ENCODE measurements at regions not wholly inside any gene's neighbourhood (a gene's known extent, or its start where the extent isn't known, plus 50 kb on each side); places are given as distances from the start of the nearest gene placed in this dataset.
A peak's percentile ranks its signal among the peaks of the same experiment; 100 is the strongest.
"Not testable (repeated sequence)": the region's sequence is repeated elsewhere in the genome, so short reads cannot be mapped to it uniquely, and the experiment has no call there.

DNA sequence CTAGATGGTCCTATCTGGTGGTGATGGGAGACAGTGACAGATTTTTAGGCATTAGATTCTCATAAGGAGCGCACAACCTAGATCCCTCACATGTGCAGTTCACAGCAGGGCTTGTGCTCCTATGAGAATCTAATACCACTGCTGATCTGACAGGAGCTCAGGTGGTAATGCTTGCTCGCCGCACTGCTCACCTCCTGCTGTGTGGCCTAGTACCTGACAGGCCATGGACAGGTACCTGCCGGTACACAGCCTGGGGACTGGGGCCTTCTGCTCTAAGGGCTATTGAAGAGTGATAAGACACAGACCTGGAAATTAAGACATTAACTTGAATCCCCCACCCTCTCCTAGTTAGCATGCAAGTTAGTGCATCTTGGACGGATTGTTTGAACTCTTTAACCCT, 64.4 kb downstream of the KLRB1 start:
- not testable (repeated sequence) for DNase-seq (ENCODE audit: low read depth)

DNA sequence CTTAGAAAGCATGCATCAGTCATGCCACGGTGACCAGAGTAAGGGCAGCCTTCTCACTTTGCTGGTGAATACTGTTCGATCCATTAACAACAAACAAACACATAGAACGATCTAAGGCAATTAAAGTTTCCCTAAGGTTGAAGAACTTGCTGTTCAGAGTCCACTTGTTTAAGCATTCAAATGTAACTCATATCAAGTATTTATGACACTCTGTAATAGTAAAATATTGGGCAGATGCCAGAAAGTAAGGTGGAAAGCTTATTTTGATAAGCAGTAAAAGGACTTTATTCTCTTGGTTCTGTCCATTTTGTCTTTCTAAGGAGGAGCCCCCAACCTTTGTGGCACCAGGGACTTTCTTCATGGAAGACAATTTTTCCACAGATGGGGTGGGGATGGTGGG, 64.9 kb downstream of the KLRB1 start:
- DNase-seq (ENCODE audit: low read depth): not testable (repeated sequence)

DNA sequence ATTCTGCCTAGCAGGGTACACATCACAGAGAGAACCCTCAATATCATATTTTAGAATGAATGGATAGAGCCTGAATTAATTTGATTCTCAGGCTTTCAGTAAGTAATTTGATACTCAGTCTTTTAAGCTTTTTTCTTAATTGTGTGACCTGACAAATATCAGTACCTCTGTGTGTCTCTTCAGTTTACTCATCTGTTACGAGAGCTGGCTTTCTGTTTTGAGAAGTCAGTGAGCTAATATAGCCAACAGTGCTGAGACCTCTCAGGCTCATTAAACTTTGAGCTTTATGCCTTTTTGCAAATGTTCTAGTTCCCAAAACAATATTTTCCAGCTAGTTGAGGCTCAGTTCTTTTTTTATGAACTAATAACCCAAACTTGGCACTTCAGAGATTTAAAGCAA, 91.8 kb downstream of the KLRB1 start:
- DNase-seq (ENCODE audit: low read depth): not testable (repeated sequence)

DNA sequence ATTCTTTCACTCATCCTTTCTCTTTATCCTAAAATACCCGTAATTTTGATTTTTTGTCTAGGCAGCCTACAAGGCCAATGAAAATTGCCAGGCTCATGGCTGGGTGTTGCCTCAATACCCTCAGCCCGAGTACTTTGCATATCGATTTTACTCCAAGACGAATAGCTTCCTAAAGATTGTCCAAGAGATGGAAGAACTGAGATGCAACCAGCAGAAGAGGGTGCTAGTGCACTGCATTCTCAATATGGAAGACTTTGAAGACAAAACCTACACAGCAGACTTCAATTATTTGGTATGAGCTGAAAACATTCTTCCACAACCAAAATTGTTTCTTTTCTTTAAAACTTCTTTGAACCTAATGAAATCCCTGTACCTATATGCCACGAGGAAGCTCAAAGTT, 95.0 kb downstream of the KLRB1 start:
- not testable (repeated sequence) for DNase-seq (ENCODE audit: low read depth)

DNA sequence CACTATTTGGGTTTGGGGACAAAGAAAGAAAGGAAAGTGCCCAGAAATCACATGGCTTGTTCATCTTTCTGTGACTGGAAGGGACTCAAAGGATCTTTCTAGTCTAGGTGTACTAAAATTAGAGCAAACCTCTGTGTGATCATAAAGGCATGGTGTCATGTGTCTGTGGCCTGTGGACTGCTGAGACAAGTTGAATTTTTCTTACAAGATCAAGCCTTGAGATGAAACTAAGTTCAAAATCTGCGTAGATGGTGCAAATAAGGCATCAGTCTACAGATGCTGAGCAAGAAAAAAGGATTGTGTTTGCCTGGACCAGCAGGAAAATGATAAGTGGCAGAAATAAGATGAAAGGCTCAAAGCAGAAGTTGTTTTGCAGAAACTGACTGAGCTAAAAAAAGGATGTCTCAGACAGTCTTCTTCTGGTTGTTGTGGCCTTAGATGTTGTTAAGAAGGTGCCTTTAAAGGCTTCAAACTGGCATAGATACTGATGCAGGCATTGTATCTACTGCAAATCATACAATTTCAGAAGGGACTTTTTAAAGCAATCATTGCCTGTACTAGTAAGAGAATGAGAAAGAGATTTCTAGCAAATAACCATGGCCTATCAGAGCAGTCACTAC, 97.2 kb downstream of the KLRB1 start:
- DNase-seq (ENCODE audit: low read depth): not testable (repeated sequence)

DNA sequence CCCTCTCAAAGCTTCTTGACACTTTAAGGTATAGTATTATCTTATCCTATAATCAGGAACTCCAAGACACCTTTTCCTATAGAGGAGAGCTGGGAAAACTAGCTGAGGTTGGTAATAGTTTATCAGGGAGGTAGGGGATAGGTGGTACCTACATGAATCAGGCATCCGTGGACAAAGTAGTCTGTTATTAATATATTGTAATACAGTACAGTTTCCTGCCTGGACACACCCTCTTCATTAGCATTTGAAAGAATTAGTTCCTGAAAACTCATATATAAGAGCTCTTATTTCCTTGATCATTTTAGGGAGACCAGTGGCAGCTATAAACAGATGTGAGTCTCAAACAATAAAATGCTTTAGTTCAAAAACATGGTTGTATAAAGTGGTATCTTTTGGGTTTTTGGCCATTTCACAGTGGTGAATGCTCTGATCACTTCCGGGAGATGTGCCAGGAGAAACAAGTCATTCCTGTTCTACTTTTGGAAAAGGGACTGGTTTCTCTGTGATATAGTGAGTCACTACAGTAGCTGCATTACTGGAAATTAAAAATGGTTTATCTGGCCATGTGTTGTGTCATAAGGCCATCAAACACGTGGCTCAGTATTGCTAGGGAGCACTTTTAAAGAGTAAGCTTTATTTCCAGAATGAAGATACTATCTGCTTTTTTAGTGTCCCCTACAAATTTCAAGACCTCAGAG, 98.1 kb downstream of the KLRB1 start:
- peak; percentile 60 for DNase-seq (ENCODE audit: low read depth)

DNA sequence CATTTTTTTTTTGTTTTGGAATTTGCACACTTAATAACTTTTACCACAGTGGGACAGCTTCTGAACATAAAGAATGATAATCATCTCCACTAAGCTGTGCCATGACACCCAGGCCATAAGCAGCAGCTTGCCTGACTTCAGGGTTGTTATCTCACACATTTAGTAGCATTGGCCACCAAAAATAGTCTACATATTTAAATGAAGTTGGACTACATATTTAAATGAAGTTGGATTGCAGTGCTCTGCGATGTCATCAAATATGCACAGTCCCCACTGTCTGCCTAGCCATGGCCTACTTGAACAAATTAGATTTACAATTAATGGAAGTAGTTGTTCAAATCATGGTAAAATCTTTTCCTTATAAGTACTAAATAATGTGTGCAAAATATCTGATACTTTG, 101.0 kb downstream of the KLRB1 start:
- DNase-seq (ENCODE audit: low read depth): no peak

DNA sequence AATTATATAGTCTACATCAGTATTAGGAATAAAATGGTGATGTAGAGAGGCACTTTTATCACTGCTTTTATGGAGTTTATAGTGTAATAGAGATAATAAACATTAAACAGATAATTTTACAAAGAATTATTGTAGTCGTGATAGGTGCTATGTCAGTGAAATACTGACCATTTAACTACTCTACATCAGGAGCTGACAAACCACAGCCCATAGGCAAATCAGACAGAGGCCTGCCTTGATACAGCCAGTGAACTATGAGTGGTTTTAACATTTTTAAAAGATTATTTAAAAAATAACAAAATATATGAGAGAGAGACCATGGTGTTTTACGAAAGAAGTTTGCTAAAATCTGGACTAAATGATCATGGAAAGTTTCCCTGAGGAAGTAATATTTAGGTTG, 104.3 kb downstream of the KLRB1 start:
- not testable (repeated sequence) for DNase-seq (ENCODE audit: low read depth)

DNA sequence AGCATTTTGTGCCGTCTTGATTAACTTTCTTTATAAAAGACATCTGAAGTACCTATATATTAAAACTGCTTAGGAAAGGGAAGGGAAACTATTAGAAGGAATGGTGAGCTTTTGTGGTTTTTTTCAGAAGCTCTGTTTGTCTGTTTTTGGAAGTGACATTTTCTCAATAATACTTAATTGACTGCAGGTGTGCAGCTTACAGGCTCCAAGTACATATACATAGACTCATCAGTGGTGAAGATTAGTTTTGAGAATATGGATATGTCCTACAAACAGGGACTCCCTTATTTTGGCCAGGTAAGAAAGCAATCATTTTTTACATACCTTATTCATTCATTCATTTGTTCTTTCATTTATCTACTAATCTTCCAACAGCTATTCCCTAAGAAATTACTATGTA, 104.9 kb downstream of the KLRB1 start:
- DNase-seq (ENCODE audit: low read depth): not testable (repeated sequence)

DNA sequence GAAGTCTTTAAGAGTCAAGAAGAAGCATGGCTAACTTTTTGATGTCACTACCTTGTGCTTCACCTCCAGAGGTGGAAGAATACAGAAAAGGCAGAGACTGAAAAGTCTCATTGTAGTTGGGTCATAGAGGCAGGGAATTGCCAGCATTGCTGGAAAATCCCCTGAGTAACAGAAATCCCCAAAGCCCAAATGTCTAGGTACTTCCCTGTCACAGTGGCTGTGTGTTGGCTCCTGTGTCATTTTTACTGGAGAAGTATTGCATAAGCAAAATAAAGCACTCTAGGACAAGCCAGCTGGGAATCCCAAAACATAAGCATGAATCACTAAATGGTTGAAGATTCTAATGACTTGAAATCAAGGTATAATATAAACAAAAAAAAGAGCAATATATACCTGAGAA, 114.4 kb downstream of the KLRB1 start:
- DNase-seq (ENCODE audit: low read depth): not testable (repeated sequence)

DNA sequence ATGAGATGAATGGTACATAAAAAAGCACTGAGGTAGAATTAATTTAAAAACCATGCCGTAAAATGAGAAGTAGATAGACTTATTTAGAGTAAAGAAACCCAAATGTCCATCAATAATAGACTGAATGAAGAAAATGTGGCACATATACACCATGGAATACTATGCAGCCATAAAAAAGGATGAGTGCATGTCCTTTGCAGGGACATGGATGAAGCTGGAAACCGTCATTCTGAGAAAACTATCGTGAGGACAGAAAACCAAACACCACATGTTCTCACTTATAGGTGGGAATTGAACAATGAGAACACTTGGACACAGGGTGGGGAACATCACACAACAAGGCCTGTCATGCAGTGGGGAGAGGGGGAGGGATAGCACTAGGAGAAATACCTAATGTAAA, 126.4 kb downstream of the KLRB1 start:
- DNase-seq (ENCODE audit: low read depth): not testable (repeated sequence)

DNA sequence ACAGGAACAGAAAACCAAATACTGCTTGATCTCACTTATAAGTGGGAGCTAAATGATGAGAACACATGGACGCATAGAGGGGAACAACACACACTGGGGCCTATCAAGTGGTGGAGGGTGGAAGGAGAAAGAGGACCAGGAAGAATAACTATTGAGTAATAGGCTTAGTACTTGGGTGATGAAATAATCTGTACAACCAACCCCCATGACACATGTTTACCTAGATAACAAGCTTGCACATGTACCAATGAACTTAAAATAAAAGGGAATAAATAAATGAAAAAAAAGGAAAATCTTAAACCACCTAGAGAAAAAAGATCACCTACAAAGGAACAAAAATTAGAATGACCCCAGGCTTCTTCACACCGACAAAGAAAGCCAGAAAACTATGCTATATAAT, 133.5 kb downstream of the KLRB1 start:
- DNase-seq (ENCODE audit: low read depth): not testable (repeated sequence)

DNA sequence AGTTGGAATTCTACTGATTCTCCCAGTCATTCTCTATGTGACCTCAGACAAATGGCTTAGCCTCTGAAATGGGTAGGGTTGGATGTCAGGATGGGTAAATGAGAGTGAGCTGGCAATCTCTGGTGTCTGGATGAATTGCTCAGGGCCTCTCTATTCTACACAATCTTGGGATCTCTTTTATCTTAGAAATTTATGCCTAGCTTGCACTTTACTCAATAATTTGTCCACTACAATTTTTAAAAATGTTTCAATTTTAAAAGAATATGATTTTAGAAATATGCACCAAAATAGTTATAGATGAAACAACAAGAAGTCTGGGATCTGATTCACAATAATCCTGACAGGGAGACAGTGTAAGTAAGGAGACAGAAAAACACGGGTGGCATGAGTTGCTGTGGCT, 134.1 kb downstream of the KLRB1 start:
- not testable (repeated sequence) for DNase-seq (ENCODE audit: low read depth)

DNA sequence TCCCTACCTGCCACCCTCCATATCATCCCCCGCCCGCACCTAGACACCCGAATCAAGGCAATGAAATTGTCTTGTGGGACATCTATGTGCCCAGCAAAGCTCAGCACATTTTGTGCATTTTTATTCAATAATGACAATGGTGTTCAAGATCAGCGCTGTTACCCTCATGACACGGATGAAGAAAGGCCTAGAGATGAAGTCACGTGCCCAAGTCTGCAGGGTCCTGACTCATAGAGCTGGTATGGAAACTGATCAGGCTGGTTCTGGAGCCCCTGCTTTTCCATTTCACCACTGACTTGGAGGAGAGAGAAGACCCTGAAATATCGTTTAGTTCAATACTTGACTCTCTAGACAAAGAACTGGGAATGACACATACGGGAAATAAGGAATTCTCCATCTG, 136.2 kb downstream of the KLRB1 start:
- not testable (repeated sequence) for DNase-seq (ENCODE audit: low read depth)

DNA sequence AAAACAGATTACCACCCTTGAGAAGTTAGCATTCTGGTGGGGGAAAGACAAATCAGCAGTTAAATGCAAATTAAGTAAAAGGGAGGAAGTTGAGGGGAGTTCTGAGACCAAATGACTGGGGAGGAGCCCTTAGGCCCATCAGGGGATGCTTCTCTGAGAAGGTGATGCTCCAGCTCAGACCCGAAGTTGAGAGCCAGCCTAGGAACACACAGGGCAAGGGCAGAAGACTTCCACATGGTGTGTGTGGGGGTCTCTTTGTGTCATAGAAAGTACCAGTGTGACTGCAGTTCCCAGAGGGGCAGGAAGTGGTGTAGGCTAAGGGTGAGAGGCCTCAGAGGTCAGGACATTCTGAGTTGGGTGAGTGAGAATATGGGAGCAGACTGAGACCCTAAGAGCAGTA, 137.3 kb downstream of the KLRB1 start:
- DNase-seq (ENCODE audit: low read depth): not testable (repeated sequence)

DNA sequence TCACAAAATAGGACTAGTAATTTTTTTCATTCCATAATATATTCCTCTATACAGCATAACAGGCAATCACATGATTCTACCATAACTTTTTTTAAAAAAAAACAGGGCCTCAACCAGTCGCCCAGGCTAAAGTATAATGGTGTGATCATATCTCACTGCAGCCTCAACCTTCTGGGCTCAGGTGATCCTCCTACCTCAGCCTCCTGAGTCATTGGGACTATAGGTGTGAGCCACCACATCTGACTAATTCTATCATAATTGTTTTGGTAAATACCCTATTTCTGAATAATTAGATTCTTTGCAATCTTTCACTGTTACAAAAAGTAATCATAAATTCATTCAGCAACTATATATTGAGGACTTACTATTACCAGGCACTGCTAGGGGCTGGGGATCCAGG, 137.8 kb downstream of the KLRB1 start:
- DNase-seq (ENCODE audit: low read depth): not testable (repeated sequence)

DNA sequence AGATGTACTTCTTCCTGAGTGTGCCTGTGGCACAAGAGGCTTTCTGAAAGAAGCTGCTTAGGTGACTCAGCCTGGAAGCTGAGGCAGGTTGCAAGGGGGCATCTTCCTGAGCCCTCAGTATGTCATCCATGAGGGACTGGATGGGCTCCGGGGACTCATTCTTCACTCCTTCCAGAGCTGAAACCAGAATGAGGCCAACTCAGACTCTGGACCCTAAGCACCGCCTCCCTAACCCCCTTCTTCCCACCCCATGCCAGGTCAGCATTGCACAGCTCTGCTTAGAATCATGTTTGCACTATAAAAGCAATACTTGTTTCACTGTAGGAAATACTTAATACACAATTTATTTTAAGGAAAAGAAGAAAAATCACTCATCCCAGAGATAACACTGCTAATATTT, 138.3 kb downstream of the KLRB1 start:
- DNase-seq (ENCODE audit: low read depth): not testable (repeated sequence)

DNA sequence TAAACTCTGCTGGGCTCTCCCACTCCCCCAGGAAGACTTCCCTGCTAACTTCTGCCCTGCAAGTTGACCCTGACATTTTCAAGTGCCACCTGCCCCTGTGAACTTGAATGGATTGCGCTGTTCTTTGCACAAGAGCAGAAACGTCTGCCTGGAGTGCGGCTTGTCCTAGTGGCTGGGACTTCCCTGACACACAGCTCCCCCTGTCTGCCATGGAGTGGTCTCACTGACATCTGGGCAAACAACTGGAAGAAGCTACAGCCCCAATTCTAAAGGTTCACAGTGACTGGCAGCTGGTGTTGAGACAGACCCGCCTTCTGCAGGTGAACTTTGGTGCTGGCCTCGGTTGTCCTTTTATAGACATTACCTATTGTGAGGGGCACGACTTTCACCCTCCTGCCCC, 138.7 kb downstream of the KLRB1 start:
- DNase-seq (ENCODE audit: low read depth): peak; percentile 36

DNA sequence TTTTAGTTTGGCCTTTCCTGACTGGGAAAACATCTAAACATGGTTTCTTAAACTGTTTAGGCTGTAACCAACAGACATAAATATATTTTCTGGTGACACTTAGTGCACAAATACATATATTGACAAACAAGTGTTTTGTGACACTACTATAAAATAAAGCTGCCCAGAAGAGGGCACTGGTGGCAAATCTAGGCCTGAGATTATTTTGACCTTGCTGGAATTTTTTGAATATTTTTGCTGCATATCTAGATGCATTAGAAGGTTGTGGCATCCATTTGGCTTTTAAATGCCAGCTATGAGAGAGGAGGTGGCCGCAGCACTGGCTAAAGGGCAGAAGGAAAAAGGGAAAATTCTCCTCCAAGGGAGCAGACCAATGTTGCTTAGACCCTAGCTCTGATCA, 139.6 kb downstream of the KLRB1 start:
- not testable (repeated sequence) for DNase-seq (ENCODE audit: low read depth)

DNA sequence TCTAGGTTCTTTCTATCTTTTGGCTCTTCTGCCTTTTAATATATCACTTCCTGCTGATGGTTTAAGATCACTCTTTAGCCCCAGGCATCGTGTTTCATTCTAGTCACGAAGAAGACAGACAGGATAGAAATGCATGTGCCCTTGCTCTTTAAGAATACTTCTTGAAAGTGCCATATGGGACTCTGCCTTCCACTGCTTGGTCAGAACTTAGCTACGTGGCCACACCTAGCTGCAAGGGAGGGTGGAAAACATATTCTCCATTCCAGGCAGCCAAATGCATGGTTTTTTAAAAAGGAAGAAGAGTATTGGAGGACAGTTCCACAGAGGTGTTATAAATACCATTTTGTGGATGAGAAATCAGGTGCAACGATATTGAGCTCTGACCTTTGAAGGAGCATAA, 143.3 kb downstream of the KLRB1 start:
- DNase-seq (ENCODE audit: low read depth): no peak

DNA sequence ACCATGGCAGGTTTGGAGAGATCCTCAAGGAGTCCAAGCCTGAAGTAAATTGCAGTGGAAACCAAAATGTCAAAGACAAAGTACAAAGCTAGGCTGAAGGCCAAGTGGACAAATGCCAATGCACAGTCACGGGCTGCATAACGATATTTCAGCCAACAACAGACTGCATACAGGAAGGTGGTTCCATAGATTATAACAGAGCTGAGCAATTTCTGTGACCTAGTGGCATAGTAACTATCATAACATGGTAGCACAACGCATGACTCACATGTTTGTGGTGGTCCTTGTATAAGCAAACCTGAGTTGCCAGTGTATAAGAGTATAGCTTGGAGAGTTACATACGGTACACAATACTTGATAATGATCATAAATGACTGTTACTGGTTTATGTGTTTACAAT, 152.2 kb downstream of the KLRB1 start:
- DNase-seq (ENCODE audit: low read depth): peak; percentile 62

DNA sequence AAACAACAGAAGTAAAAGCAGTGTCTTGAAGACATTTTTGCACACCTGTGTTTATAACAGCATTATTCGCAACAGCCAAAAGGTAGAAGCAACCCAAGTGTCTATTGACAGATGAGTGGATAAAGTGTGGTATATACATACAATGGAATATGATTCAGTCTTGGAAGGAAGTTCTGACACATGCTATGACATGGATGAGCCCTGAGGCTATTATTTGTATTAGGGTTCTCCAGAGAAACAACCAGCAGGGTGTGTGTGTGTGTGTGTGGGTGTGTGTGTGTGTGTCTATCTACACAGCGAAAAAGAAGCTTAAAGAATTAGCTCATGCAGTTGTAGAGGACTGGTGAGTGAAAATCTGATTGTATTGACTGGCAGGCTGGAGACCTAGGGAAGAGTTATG, 153.7 kb downstream of the KLRB1 start:
- DNase-seq (ENCODE audit: low read depth): not testable (repeated sequence)

DNA sequence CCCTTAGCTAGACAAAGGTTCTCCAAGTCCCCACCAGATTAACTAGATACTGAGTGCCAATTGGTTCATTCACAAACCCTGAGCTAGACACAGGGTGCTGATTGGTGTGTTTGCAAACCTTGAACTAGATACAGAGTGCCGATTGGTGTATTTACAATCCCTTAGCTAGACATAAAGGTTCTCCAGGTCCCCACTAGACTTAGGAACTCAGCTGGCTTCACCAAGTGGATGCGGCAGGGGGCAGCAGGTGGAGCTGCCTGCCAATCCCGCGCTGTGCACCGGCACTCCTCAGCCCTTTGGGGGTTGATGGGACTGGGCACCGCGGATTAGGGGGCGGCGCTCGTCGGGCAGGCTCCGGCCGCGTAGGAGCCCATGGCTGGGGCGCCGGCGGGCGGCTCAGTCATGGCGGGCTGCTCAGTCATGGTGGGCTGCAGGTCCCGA, 157.6 kb downstream of the KLRB1 start:
- not testable (repeated sequence) for DNase-seq (ENCODE audit: low read depth)

DNA sequence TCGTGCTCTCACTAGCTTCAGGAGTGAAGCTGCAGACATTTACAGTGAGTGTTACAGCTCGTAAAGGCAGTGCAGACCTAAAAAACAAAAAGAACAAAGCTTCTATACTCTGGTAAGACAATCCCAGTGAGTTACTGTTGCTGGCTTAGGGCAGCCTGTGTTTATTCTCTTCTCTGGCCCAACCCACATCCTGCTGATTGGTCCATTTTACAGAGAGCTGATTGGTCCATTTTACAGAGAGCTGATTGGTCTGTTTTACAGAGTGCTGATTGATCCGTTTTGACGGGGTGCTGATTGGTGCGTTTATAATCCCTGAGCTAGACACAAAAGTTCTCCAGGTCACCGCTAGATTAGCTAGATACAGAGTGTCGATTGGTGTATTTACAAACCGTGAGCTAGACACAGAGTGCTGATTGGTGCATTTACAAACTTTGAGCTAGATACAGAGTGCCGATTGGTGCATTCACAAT, 158.0 kb downstream of the KLRB1 start:
- not testable (repeated sequence) for DNase-seq (ENCODE audit: low read depth)

Measured in fibroblast of gingiva (primary cell).